Stimulated activated naive CD4-positive, alpha-beta T cell treated with Interleukin-2 at 50 U/mL for 16 hours (primary cell): ENCODE measurements at regions not wholly inside any gene's neighbourhood (a gene's known extent, or its start where the extent isn't known, plus 50 kb on each side); places are given as distances from the start of the nearest gene placed in this dataset.
"Not testable (repeated sequence)": the region's sequence is repeated elsewhere in the genome, so short reads cannot be mapped to it uniquely, and the experiment has no call there.

Experiments used
- DNase-seq: peaks from one replicate; lab custom pipeline; 2025; lab: John Stamatoyannopoulos, UW

- DNase-seq: no peak
These were observed 147.2 kb upstream of the KLHL1 start for GRCh38 chr13:70255406-70255991.

DNA sequence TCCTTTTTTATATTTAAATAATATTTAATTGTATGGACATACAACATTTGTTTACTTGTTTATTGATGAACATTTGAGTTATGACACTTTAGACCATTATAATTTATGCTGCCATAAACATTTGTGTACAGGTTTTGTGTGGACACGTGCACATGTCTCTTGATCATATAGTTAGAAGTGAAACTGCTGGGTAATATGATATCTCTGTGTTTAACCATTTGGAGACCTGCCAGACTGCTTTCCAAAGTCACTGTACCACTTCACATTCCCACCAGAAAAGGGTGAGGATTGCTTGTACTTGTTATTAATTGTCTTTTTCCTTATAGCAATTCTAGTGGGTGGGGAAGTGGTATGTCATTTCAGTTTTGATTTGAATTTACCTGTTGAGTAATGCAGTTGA lies 145.6 kb upstream of the KLHL1 start:
- DNase-seq: no peak

GRCh38 chr13:70253411-70253810 lies 145.2 kb upstream of the KLHL1 start:
- no peak for DNase-seq

- DNase-seq: no peak
These were observed 141.2 kb upstream of the KLHL1 start for GRCh38 chr13:70249332-70250064.

GRCh38 chr13:70237131-70237530 lies 128.9 kb upstream of the KLHL1 start:
- no peak for DNase-seq

GRCh38 chr13:70235565-70235964 lies 127.3 kb upstream of the KLHL1 start:
- no peak for DNase-seq

- no peak for DNase-seq
These were observed 115.7 kb upstream of the KLHL1 start for GRCh38 chr13:70223911-70224310.

DNA sequence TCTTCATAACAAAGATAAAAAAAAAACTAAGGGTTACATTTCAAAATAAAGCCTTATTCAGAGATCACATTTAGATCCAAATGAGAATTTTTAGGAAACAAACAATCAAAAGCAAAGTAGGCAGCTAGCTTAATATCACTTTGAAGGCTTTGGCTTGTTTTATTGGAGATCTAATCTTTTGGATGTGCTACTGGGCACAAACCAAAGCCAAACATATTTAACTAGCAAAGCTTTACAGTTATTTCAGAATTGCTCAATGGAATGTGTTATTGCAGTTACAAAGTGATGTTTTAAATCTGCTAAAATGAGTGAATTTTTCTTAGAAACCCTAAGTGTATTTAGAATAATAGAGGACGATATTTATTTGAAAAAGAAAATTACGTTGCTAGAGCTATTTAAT lies 114.7 kb upstream of the KLHL1 start:
- DNase-seq: no peak

GRCh38 chr13:70218618-70219017 lies 110.4 kb upstream of the KLHL1 start:
- no peak for DNase-seq

GRCh38 chr13:70208968-70209367 lies 100.7 kb upstream of the KLHL1 start:
- DNase-seq: not testable (repeated sequence)

GRCh38 chr13:70206671-70207070 lies 98.4 kb upstream of the KLHL1 start:
- no peak for DNase-seq

- DNase-seq: no peak
These were observed 95.5 kb upstream of the KLHL1 start for GRCh38 chr13:70203661-70204229.

GRCh38 chr13:70191034-70191433 lies 82.8 kb upstream of the KLHL1 start:
- DNase-seq: no peak

GRCh38 chr13:70189981-70190380 lies 81.7 kb upstream of the KLHL1 start:
- DNase-seq: no peak

DNA sequence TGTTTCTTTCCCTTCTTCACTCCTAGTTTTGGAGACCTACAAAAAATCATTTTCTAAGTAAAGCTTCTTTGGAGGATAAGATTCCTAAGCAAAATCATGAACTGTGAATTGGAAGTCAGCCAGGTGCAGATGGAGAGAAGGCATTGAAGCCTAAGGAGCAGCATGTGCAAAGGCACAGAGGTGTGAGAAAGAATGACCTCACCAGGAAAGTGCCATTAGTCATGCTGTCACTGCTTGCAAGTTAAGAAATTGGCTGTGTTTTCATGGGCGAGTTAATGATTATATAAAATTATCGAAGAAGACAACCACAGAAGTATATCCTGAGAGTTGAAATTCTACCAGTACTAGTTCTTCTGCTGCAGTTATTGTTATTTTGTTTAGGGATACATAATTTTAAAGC lies 80.3 kb upstream of the KLHL1 start:
- DNase-seq: no peak

DNA sequence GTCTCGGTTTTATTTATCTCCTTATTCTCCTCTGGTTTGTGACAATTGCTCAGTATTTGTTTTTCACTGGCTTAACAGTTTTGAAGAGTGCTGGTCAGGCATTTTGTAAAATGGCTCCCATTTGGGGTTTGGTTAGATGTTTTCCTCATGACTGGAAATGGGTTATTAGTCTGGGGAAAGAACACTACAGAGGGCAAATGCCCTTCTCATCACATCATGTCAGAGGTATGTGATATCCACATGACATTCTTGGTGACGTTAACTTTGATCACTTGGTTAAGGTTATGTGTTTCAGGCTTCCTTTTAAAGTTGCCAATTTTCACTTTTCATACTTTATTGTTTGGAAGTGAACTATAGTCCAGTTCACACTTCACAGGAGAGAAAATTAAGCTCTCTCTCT lies 74.8 kb upstream of the KLHL1 start:
- DNase-seq: no peak
